IPS-20b (cell line): ENCODE measurements at regions not wholly inside any gene's neighbourhood (a gene's known extent, or its start where the extent isn't known, plus 50 kb on each side); places are given as distances from the start of the nearest gene placed in this dataset.
"Not testable (repeated sequence)": the region's sequence is repeated elsewhere in the genome, so short reads cannot be mapped to it uniquely, and the experiment has no call there.

Source experiments
- H3K27ac ChIP-seq: one replicate; pipeline ENCODE4 v1.5.1; 2013; ENCODE audit warnings: low read length
- H3K27me3 ChIP-seq: 2 replicates; pipeline ENCODE4 v1.6.1; 2013; ENCODE audit warnings: mild to moderate bottlenecking, low read length, inconsistent platforms; ENCODE audit not compliant: insufficient read depth
- H3K36me3 ChIP-seq: 2 replicates; pipeline ENCODE4 v1.6.1; 2013; ENCODE audit warnings: low read depth, mild to moderate bottlenecking, inconsistent platforms, low read length, moderate library complexity; ENCODE audit not compliant: insufficient read depth
- H3K4me1 ChIP-seq: 2 replicates; pipeline ENCODE4 v1.6.1; 2013; ENCODE audit warnings: mild to moderate bottlenecking, control low read depth, inconsistent platforms, low read length, moderate library complexity; ENCODE audit not compliant: insufficient read depth
- H3K4me3 ChIP-seq: 2 replicates; pipeline ENCODE4 v1.5.1; 2013; ENCODE audit warnings: mild to moderate bottlenecking, low read length, inconsistent platforms
- H3K9ac ChIP-seq: 2 replicates; pipeline ENCODE4 v1.6.1; 2013; ENCODE audit warnings: low read depth, mild to moderate bottlenecking, inconsistent platforms, low read length, moderate library complexity
- H3K9me3 ChIP-seq: 2 replicates; pipeline ENCODE4 v1.6.1; 2013; ENCODE audit warnings: mild to moderate bottlenecking, low read depth, low read length, inconsistent platforms; ENCODE audit not compliant: insufficient read depth

- H3K27ac ChIP-seq, result no peak overlapping the region
- H3K4me1 ChIP-seq, result no peaks in the 10 kb centered on the region
- H3K27me3 ChIP-seq, result no peaks in the 10 kb centered on the region
- H3K4me3 ChIP-seq, result no peak overlapping the region
- no peaks in the 10 kb centered on the region for H3K36me3 ChIP-seq
- no peak overlapping the region for H3K9ac ChIP-seq
- H3K9me3 ChIP-seq, result no peaks in the 10 kb centered on the region
These were observed 776.1 kb downstream of the BRINP3 start for GRCh38 chr1:189701606-189702005.

GRCh38 chr1:189706594-189706993 lies 771.1 kb downstream of the BRINP3 start:
- Histone ChIP-seq H3K27me3 (no peaks in the 10 kb centered on the region), H3K27ac (no peak overlapping the region), H3K4me3 (no peak overlapping the region), H3K36me3 (no peaks in the 10 kb centered on the region), H3K4me1 (no peaks in the 10 kb centered on the region), H3K9me3 (no peaks in the 10 kb centered on the region), H3K9ac (no peak overlapping the region)

GRCh38 chr1:189708674-189709073 lies 769.0 kb downstream of the BRINP3 start:
- Histone ChIP-seq H3K4me3 (no peak overlapping the region), H3K27me3 (no peaks in the 10 kb centered on the region), H3K27ac (no peak overlapping the region), H3K9ac (no peak overlapping the region), H3K9me3 (no peaks in the 10 kb centered on the region), H3K4me1 (no peaks in the 10 kb centered on the region), H3K36me3 (no peaks in the 10 kb centered on the region)

- not testable (repeated sequence) for H3K9me3 ChIP-seq, H3K36me3 ChIP-seq, H3K4me3 ChIP-seq, H3K27me3 ChIP-seq, H3K9ac ChIP-seq, H3K27ac ChIP-seq, H3K4me1 ChIP-seq
These were observed 759.4 kb downstream of the BRINP3 start for GRCh38 chr1:189718147-189718795.

- H3K27me3 ChIP-seq, result no peaks in the 10 kb centered on the region
- H3K9ac ChIP-seq, result no peak overlapping the region
- no peak overlapping the region for H3K4me3 ChIP-seq
- H3K4me1 ChIP-seq, result no peaks in the 10 kb centered on the region
- H3K36me3 ChIP-seq, result no peaks in the 10 kb centered on the region
- no peaks in the 10 kb centered on the region for H3K9me3 ChIP-seq
- no peak overlapping the region for H3K27ac ChIP-seq
These were observed 750.9 kb downstream of the BRINP3 start for GRCh38 chr1:189726806-189727205.

GRCh38 chr1:189751311-189751710 lies 726.4 kb downstream of the BRINP3 start:
- no peaks in the 10 kb centered on the region for H3K27me3 ChIP-seq
- no peaks in the 10 kb centered on the region for H3K36me3 ChIP-seq
- no peak overlapping the region for H3K9ac ChIP-seq
- no peaks in the 10 kb centered on the region for H3K4me1 ChIP-seq
- H3K27ac ChIP-seq, result no peak overlapping the region
- H3K4me3 ChIP-seq, result no peak overlapping the region
- H3K9me3 ChIP-seq, result peaks cover 9% of the 10 kb centered on the region; the same call in 1 of the 2 replicates

- H3K9me3 ChIP-seq, result peaks cover 9% of the 10 kb centered on the region; the same call in 1 of the 2 replicates
- H3K27ac ChIP-seq, result no peak overlapping the region
- no peaks in the 10 kb centered on the region for H3K4me1 ChIP-seq
- no peak overlapping the region for H3K9ac ChIP-seq
- H3K4me3 ChIP-seq, result no peak overlapping the region
- H3K36me3 ChIP-seq, result no peaks in the 10 kb centered on the region
- H3K27me3 ChIP-seq, result no peaks in the 10 kb centered on the region
These were observed 725.1 kb downstream of the BRINP3 start for GRCh38 chr1:189752461-189752995.

- H3K36me3 ChIP-seq, H3K4me1 ChIP-seq, H3K9me3 ChIP-seq, H3K9ac ChIP-seq, H3K27ac ChIP-seq, H3K4me3 ChIP-seq, H3K27me3 ChIP-seq: not testable (repeated sequence)
These were observed 722.6 kb downstream of the BRINP3 start for GRCh38 chr1:189755100-189755499.

GRCh38 chr1:189764391-189765320 lies 713.0 kb downstream of the BRINP3 start:
- Histone ChIP-seq H3K27ac (no peak overlapping the region), H3K36me3 (no peaks in the 10 kb centered on the region), H3K9ac (no peak overlapping the region), H3K4me1 (peaks cover 6% of the 10 kb centered on the region; the same call in 1 of the 2 replicates), H3K9me3 (no peaks in the 10 kb centered on the region), H3K27me3 (no peaks in the 10 kb centered on the region), H3K4me3 (no peak overlapping the region)

- no peaks in the 10 kb centered on the region; the same call in 1 of the 2 replicates for H3K4me1 ChIP-seq
- H3K9me3 ChIP-seq, result no peaks in the 10 kb centered on the region
- no peak overlapping the region for H3K27ac ChIP-seq
- no peaks in the 10 kb centered on the region for H3K27me3 ChIP-seq
- no peak overlapping the region for H3K9ac ChIP-seq
- H3K4me3 ChIP-seq, result no peak overlapping the region
- no peaks in the 10 kb centered on the region for H3K36me3 ChIP-seq
These were observed 708.2 kb downstream of the BRINP3 start for GRCh38 chr1:189769448-189769847.

- Histone ChIP-seq H3K36me3 (no peaks in the 10 kb centered on the region), H3K4me1 (no peaks in the 10 kb centered on the region), H3K4me3 (no peak overlapping the region), H3K9me3 (no peaks in the 10 kb centered on the region), H3K27me3 (no peaks in the 10 kb centered on the region), H3K27ac (no peak overlapping the region), H3K9ac (no peak overlapping the region)
These were observed 702.9 kb downstream of the BRINP3 start for GRCh38 chr1:189774721-189775287.
